Heart left ventricle (tissue), 16 donors: ENCODE measurements at regions not wholly inside any gene's neighbourhood (a gene's known extent, or its start where the extent isn't known, plus 50 kb on each side); places are given as distances from the start of the nearest gene placed in this dataset.

Experiments used
- ATAC-seq, 4 donors: fragments of 200-7000 bp; cut with Tn5 transposase; one replicate each; pipeline ENCODE4 v1.9.1; 2020 to 2022; ENCODE audit warnings: moderate library complexity in 4 of 4, mild to moderate bottlenecking in 3 of 4, moderate number of reproducible peaks in 1 of 4
- DNase-seq, 5 donors: peaks; one replicate each; pipeline ENCODE4 v3.0.0-alpha.2; 2020
- H3K27ac ChIP-seq, 12 donors: fragments of 200-600 bp; sonication (generic) in 4 of 12; one replicate each; pipeline versions ENCODE4 v1.5.0 to v1.8.0; 2016 to 2022; ENCODE audit warnings: mild to moderate bottlenecking in 2 of 12
- H3K27me3 ChIP-seq, 9 donors: fragments of 200-600 bp; sonication (generic) in 2 of 9; one replicate each; pipeline versions ENCODE4 v1.5.1 to v1.8.0; 2016 to 2022; ENCODE audit warnings: mild to moderate bottlenecking in 3 of 9
- H3K36me3 ChIP-seq, 9 donors: fragments of 200-600 bp; sonication (generic) in 2 of 9; one replicate each; pipeline versions ENCODE4 v1.5.0 to v1.8.0; 2018 to 2022; ENCODE audit warnings: mild to moderate bottlenecking in 2 of 9
- H3K4me1 ChIP-seq, 12 donors: fragments of 200-600 bp; sonication (generic) in 4 of 12; one replicate each; pipeline versions ENCODE4 v1.5.0 to v1.8.0; 2016 to 2022; ENCODE audit warnings: mild to moderate bottlenecking in 3 of 12
- H3K4me3 ChIP-seq, 12 donors: fragments of 200-600 bp; sonication (generic) in 4 of 12; one replicate each; pipeline versions ENCODE4 v1.5.0 to v1.8.0; 2017 to 2022; ENCODE audit warnings: mild to moderate bottlenecking in 9 of 12, moderate library complexity in 4 of 12
- H3K9me3 ChIP-seq, 12 donors: fragments of 200-600 bp; sonication (generic) in 4 of 12; one replicate each; pipeline versions ENCODE4 v1.5.0 to v1.8.0; 2016 to 2022; ENCODE audit warnings: mild to moderate bottlenecking in 1 of 12
- CTCF ChIP-seq, 12 donors: fragments of 200-600 bp; sonication (generic) in 4 of 12; IDR thresholded peaks; one replicate each; pipeline versions ENCODE4 v1.5.0 to v1.8.0; 2018 to 2022; ENCODE audit warnings: antibody characterized with exemption in 12 of 12, mild to moderate bottlenecking in 5 of 12
- POLR2A ChIP-seq, 2 donors: fragments of 450-650 bp; IDR thresholded peaks; one replicate each; pipeline ENCODE4 v1.6.1; 2017; ENCODE audit warnings: antibody characterized with exemption in 2 of 2, mild to moderate bottlenecking in 2 of 2, moderate library complexity in 2 of 2
- WGBS, 4 donors: extraction: QIAGEN DNeasy Blood & Tissue Kit in 2 of 4; methylation state at CpG; one replicate each; pipeline versions ENCODE4 v1.1.5 to v1.1.7; 2013 to 2018; 5-methylcytosine and 5-hydroxymethylcytosine counted together
- intact Hi-C, 10 donors: fragments of 100-400 bp; cut with DNase I; formaldehyde crosslinking; loops; one replicate each; pipeline versions ENCODE4 v1.11.1 to v1.14.2; 2022
- donor health status: ischemic (EF 13 %, LVEDD 7.1; RV severe dilation, severe dysfunction).
- donor health status: healthy with polysubstance abuse.
- donor health status: DM: no; HTN: yes; CAD: no.
- donor health status: DM: no; HTN: no; CAD: no.
- donor health status: ischemic (EF 25% LVEDD 6.9; RV normal size, moderate dysfunction).
- donor health status: ischemic (EF 25% LVEDD 5.7; RV mildly dilated, moderate dysfunction).
- donor health status: healthy.
- donor health status: DM: yes; HTN: yes; CAD: no.
- donor health status: ischemic (EF 35%, LVEDD 5.7; RV mildly dilated, moderate dysfunction).
- donor health status: nonischemic (EF 11% LVEDD 7.7; RV severe dilation, severe dysfunction).
- donor health status: DM: yes; HTN: yes; CAD: no.
- donor health status: PGD.
- donor health status: ischemic (EF 29% LVEDD 5.4; RV normal size, mild dysfunction).
- donor health status: nonischemic (EF 23%, LVEDD 6.1; RV moderate dilation, normal function).

- no peak for TF ChIP-seq CTCF (IDR thresholded peaks at IDR 0.05)
- no peak for TF ChIP-seq POLR2A (IDR thresholded peaks at IDR 0.05)
- H3K27me3 ChIP-seq, result no peaks in the 10 kb centered on the region
- no peak overlapping the region for H3K27ac ChIP-seq
- no peak overlapping the region for H3K4me3 ChIP-seq
- H3K9me3 ChIP-seq, result peaks cover 0 to 22% (median 2%) of the 10 kb centered on the region in 12 donors
- DNase-seq, result no peak
- H3K4me1 ChIP-seq, result no peaks in the 10 kb centered on the region
- intact Hi-C loops, result no loop called here
- no peaks in the 10 kb centered on the region for H3K36me3 ChIP-seq
- whole genome bisulfite sequencing, 4 donors, result 72 to 89% (median 78%) methylated on average over 5 of the region's 5 CpGs
- ATAC-seq, result no peak
Observed at GRCh38 chr10:126806991-126807702, 98.1 kb upstream of the DOCK1 start.

GRCh38 chr10:126808103-126808502 is 97.1 kb upstream of the DOCK1 start:
- no peak for TF ChIP-seq POLR2A (IDR thresholded peaks at IDR 0.05)
- TF ChIP-seq CTCF (IDR thresholded peaks at IDR 0.05), result no peak
- Histone ChIP-seq H3K27ac (no peak overlapping the region), H3K4me1 (no peaks in the 10 kb centered on the region), H3K9me3 (peaks cover 0 to 24% (median 2%) of the 10 kb centered on the region in 12 donors), H3K36me3 (no peaks in the 10 kb centered on the region), H3K4me3 (no peak overlapping the region), H3K27me3 (no peaks in the 10 kb centered on the region)
- ATAC-seq, result no peak
- 16 to 59% (median 38%) methylated on average over 2 of the region's 2 CpGs for WGBS, 4 donors
- intact Hi-C loops, result no loop called here
- no peak for DNase-seq

- DNase-seq (no peak), ATAC-seq (no peak)
- Histone ChIP-seq H3K4me1 (no peaks in the 10 kb centered on the region), H3K9me3 (peaks cover 0 to 24% (median 2%) of the 10 kb centered on the region in 12 donors), H3K27ac (no peak overlapping the region), H3K27me3 (peaks cover 0 to 2% (median 0%) of the 10 kb centered on the region in 9 donors), H3K4me3 (no peak overlapping the region), H3K36me3 (no peaks in the 10 kb centered on the region)
- WGBS, 4 donors, result 84 to 86% (median 86%) methylated on average over 6 of the region's 6 CpGs
- no peak for TF ChIP-seq CTCF (IDR thresholded peaks at IDR 0.05)
- TF ChIP-seq POLR2A (IDR thresholded peaks at IDR 0.05), result no peak
- intact Hi-C loops, result no loop called here
Observed at GRCh38 chr10:126813432-126813831, 91.8 kb upstream of the DOCK1 start.

- DNase-seq (no peak), ATAC-seq (peak in 1 of 4 donors; percentile 29)
- 42 to 68% (median 59%) methylated on average over 5 of the region's 5 CpGs for WGBS, 4 donors
- TF ChIP-seq CTCF (IDR thresholded peaks at IDR 0.05) (no peak), POLR2A (IDR thresholded peaks at IDR 0.05) (no peak)
- no peaks in the 10 kb centered on the region for H3K27me3 ChIP-seq
- H3K36me3 ChIP-seq, result no peaks in the 10 kb centered on the region
- no peak overlapping the region for H3K4me3 ChIP-seq
- no peaks in the 10 kb centered on the region for H3K4me1 ChIP-seq
- intact Hi-C loops, result no loop called here
- peaks cover 0 to 17% (median 0%) of the 10 kb centered on the region in 12 donors for H3K9me3 ChIP-seq
- H3K27ac ChIP-seq, result no peak overlapping the region
Observed at GRCh38 chr10:126833542-126833941, 71.7 kb upstream of the DOCK1 start.
